Central memory CD8-positive, alpha-beta T cell (primary cell): ENCODE measurements at regions not wholly inside any gene's neighbourhood (a gene's known extent, or its start where the extent isn't known, plus 50 kb on each side); places are given as distances from the start of the nearest gene placed in this dataset.

ENCODE experiments used
- ATAC-seq: fragments of 150-1000 bp; cut with Tn5 transposase; replicated peaks from 2 replicates; pipeline ENCODE4 v1.10.0; 2022; ENCODE audit warnings: mild to moderate bottlenecking, moderate FRiP score, moderate number of reproducible peaks; ENCODE audit not compliant: poor library complexity, severe bottlenecking; ENCODE audit errors: extremely low read depth
- DNase-seq, 2 donors: peaks; one replicate each; pipeline ENCODE4 v3.0.0; 2021; ENCODE audit warnings: low spot score in 2 of 2
- H3K27ac Mint-ChIP-seq: one replicate; pipeline ENCODE4 v1.8.0; 2022; ENCODE audit warnings: low read depth, mild to moderate bottlenecking, moderate library complexity, mixed read lengths
- H3K27me3 Mint-ChIP-seq: one replicate; pipeline ENCODE4 v1.8.0; 2022; ENCODE audit warnings: mixed read lengths
- H3K36me3 Mint-ChIP-seq: one replicate; pipeline ENCODE4 v1.8.0; 2022; ENCODE audit warnings: mild to moderate bottlenecking, moderate library complexity, mixed read lengths; ENCODE audit not compliant: insufficient read depth
- H3K4me1 Mint-ChIP-seq: one replicate; pipeline ENCODE4 v1.8.0; 2022; ENCODE audit warnings: mixed read lengths
- H3K4me3 Mint-ChIP-seq: one replicate; pipeline ENCODE4 v1.8.0; 2022; ENCODE audit warnings: mild to moderate bottlenecking, moderate library complexity, mixed read lengths
- H3K9me3 Mint-ChIP-seq: one replicate; pipeline ENCODE4 v1.8.0; 2022; ENCODE audit warnings: mixed read lengths

- no peaks in the 10 kb centered on the region for H3K27me3 Mint-ChIP-seq
- H3K4me1 Mint-ChIP-seq = no peaks in the 10 kb centered on the region
- no peak overlapping the region for H3K27ac Mint-ChIP-seq
- H3K36me3 Mint-ChIP-seq = no peaks in the 10 kb centered on the region
- H3K4me3 Mint-ChIP-seq = no peak overlapping the region
- no peaks in the 10 kb centered on the region for H3K9me3 Mint-ChIP-seq
- DNase-seq (no peak), ATAC-seq (no peak)
Observed at GRCh38 chrX:140190441-140191108, 225.3 kb upstream of the CXorf66 start.

DNA sequence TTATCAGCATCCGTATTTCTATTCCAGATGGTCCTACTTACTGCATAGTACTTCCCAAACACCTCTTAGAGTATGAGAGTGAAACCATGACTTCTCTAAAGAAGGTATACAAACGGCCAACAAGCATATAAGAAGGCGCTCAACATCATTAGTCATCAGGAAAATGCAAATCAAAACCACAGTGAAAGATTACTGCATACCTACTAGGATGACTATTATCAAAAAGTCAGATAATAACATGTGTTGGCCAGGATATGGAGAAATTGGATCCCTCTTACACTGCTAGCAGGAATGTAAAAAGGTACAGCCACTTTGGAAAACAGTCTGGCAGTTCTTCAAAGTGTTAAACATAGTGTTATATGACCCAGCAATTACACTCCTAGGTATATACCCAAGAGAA, 215.3 kb upstream of the CXorf66 start:
- Mint-ChIP-seq H3K27me3 (no peaks in the 10 kb centered on the region), H3K4me3 (no peak overlapping the region)

GRCh38 chrX:140177821-140178220, 212.5 kb upstream of the CXorf66 start:
- H3K27ac Mint-ChIP-seq = no peak overlapping the region
- H3K9me3 Mint-ChIP-seq = no peaks in the 10 kb centered on the region
- ATAC-seq = no peak

More for the DNA sequence above, 215.3 kb upstream of the CXorf66 start:
- no peak for DNase-seq
- Mint-ChIP-seq H3K36me3 (no peaks in the 10 kb centered on the region), H3K9me3 (no peaks in the 10 kb centered on the region), H3K4me1 (no peaks in the 10 kb centered on the region), H3K27ac (no peak overlapping the region)
- ATAC-seq = no peak

GRCh38 chrX:140172401-140172800, 207.1 kb upstream of the CXorf66 start:
- ATAC-seq (no peak), DNase-seq (no peak)
- Mint-ChIP-seq H3K4me3 (no peak overlapping the region), H3K9me3 (peaks cover 7% of the 10 kb centered on the region), H3K27ac (no peak overlapping the region), H3K4me1 (no peaks in the 10 kb centered on the region), H3K36me3 (peaks cover 3% of the 10 kb centered on the region), H3K27me3 (no peaks in the 10 kb centered on the region)

More at GRCh38 chrX:140177821-140178220, 212.5 kb upstream of the CXorf66 start:
- no peak overlapping the region for H3K4me3 Mint-ChIP-seq
- no peak for DNase-seq
- no peaks in the 10 kb centered on the region for H3K27me3 Mint-ChIP-seq
- H3K4me1 Mint-ChIP-seq = no peaks in the 10 kb centered on the region
- H3K36me3 Mint-ChIP-seq = peaks cover 3% of the 10 kb centered on the region

DNA sequence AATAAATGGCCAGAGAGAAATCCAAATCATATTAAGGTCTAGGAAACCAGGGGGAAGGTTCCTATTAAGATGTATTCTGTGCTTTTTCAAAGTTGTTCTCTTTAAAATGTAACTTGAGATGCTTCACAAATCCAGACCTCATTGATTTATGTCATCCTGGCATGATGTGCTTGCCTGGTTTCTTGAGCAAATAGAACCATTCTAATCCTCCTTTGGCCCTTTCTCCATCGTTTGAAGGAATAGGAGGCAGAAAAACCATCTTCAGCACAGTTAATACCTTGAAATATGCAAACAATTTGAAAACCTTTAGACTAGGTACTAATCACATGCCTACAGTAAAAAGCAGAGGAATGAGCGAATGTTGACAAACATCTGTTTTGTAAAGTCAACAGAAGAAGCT, 202.2 kb upstream of the CXorf66 start:
- Mint-ChIP-seq H3K27me3 (no peaks in the 10 kb centered on the region), H3K27ac (no peak overlapping the region), H3K4me3 (no peak overlapping the region), H3K9me3 (peaks cover 7% of the 10 kb centered on the region), H3K36me3 (no peaks in the 10 kb centered on the region), H3K4me1 (no peaks in the 10 kb centered on the region)
- no peak for ATAC-seq
- DNase-seq = no peak

DNA sequence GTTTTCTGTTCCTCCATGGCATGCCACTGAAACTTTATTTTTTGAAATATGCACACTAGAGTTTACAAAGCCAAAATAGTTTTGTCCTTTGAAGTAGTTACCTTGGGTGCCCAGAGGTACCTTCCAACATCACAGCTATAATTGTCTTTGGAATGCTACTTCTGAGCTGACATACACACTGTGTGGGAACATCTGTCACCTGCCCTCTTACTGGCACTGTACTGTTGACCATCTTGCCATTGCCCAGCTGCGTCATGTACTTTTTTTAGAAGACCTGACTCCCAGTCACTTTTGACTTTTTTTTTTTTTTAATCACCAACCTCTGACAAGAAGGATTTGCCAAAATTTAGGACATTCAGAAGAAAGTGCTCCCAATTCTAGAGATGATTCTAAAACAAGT, 200.5 kb upstream of the CXorf66 start:
- H3K9me3 Mint-ChIP-seq = no peaks in the 10 kb centered on the region
- no peak overlapping the region for H3K27ac Mint-ChIP-seq
- H3K27me3 Mint-ChIP-seq = no peaks in the 10 kb centered on the region
- H3K4me3 Mint-ChIP-seq = no peak overlapping the region
- H3K4me1 Mint-ChIP-seq = no peaks in the 10 kb centered on the region
- DNase-seq (no peak), ATAC-seq (no peak)
- H3K36me3 Mint-ChIP-seq = no peaks in the 10 kb centered on the region

DNA sequence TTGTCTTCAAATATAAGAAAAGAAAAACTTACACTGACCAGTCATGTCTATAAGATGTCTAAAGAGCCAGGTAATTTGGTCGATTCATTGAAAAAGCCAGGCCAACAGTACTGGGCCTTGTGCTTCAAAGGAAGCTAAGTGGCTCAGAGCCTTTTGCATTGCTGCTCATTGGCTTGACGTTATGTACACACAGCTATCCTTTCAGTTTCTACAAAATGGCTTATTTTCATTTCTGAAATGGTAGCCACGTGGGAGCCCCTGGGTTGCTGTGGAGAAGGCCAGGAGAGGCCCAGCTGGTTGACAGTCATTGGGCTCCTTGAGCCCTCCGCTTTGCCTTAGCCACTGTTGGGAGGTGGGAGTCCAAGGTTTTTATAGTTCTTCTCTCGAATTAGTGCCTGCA, 199.1 kb upstream of the CXorf66 start:
- Mint-ChIP-seq H3K27ac (no peak overlapping the region), H3K4me1 (no peaks in the 10 kb centered on the region), H3K9me3 (no peaks in the 10 kb centered on the region), H3K4me3 (no peak overlapping the region), H3K27me3 (no peaks in the 10 kb centered on the region), H3K36me3 (no peaks in the 10 kb centered on the region)
- DNase-seq (no peak), ATAC-seq (no peak)

- H3K4me1 Mint-ChIP-seq = no peaks in the 10 kb centered on the region
- H3K4me3 Mint-ChIP-seq = no peak overlapping the region
- H3K9me3 Mint-ChIP-seq = no peaks in the 10 kb centered on the region
- H3K27ac Mint-ChIP-seq = no peak overlapping the region
- no peaks in the 10 kb centered on the region for H3K27me3 Mint-ChIP-seq
- H3K36me3 Mint-ChIP-seq = no peaks in the 10 kb centered on the region
- DNase-seq (no peak), ATAC-seq (no peak)
Observed at GRCh38 chrX:140163371-140164159, 198.2 kb upstream of the CXorf66 start.

DNA sequence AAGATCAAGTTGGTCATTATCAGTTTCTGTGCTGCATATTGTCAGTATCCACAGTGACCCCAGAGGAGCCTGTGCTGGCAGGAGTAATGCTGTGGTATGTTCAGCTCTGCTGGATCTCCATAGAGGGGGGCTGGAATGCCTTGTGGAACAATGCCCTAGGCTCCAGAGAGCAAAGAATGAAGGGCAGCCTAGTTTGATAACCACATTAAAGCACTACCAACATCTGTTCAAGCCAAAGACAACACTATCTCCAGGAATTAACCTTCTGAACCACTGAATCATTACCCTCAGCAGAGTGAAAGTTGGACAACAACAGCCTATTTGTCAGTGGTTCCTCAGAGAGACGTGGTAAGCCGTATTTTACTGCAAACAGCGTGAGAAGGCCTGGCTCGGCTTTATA, 192.3 kb upstream of the CXorf66 start:
- Mint-ChIP-seq H3K27me3 (no peaks in the 10 kb centered on the region), H3K4me1 (no peaks in the 10 kb centered on the region), H3K4me3 (no peak overlapping the region), H3K36me3 (no peaks in the 10 kb centered on the region), H3K9me3 (no peaks in the 10 kb centered on the region), H3K27ac (no peak overlapping the region)
- no peak for DNase-seq
- ATAC-seq = no peak

DNA sequence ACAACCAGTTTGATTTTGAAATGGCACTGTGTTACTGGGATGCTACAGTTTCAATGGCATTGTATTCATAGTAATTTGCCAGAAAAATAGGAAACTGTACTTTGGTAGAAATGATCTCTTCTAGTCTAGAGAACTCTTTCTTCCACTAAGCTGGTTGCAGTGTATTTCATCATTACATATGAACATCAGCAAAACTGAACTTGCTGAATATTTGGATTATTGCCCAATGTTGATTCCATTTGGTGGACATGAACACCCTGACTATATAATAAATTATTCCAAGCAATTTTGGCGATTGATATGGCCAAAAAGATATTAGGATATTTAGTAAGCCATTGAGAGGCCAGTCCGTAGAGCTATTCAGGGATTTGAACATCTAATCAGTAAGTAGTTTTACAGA, 191.8 kb upstream of the CXorf66 start:
- DNase-seq (no peak), ATAC-seq (no peak)
- Mint-ChIP-seq H3K9me3 (no peaks in the 10 kb centered on the region), H3K27me3 (no peaks in the 10 kb centered on the region), H3K4me3 (no peak overlapping the region), H3K36me3 (no peaks in the 10 kb centered on the region), H3K27ac (no peak overlapping the region), H3K4me1 (no peaks in the 10 kb centered on the region)

- no peaks in the 10 kb centered on the region for H3K4me1 Mint-ChIP-seq
- no peaks in the 10 kb centered on the region for H3K9me3 Mint-ChIP-seq
- H3K27ac Mint-ChIP-seq = no peak overlapping the region
- ATAC-seq (no peak), DNase-seq (no peak)
- H3K27me3 Mint-ChIP-seq = no peaks in the 10 kb centered on the region
- no peak overlapping the region for H3K4me3 Mint-ChIP-seq
- H3K36me3 Mint-ChIP-seq = no peaks in the 10 kb centered on the region
Observed at GRCh38 chrX:140151316-140151715, 186.0 kb upstream of the CXorf66 start.

GRCh38 chrX:140149761-140150160, 184.4 kb upstream of the CXorf66 start:
- Mint-ChIP-seq H3K36me3 (no peaks in the 10 kb centered on the region), H3K27me3 (no peaks in the 10 kb centered on the region), H3K4me3 (no peak overlapping the region), H3K27ac (no peak overlapping the region), H3K9me3 (no peaks in the 10 kb centered on the region), H3K4me1 (no peaks in the 10 kb centered on the region)
- ATAC-seq (no peak), DNase-seq (no peak)

DNA sequence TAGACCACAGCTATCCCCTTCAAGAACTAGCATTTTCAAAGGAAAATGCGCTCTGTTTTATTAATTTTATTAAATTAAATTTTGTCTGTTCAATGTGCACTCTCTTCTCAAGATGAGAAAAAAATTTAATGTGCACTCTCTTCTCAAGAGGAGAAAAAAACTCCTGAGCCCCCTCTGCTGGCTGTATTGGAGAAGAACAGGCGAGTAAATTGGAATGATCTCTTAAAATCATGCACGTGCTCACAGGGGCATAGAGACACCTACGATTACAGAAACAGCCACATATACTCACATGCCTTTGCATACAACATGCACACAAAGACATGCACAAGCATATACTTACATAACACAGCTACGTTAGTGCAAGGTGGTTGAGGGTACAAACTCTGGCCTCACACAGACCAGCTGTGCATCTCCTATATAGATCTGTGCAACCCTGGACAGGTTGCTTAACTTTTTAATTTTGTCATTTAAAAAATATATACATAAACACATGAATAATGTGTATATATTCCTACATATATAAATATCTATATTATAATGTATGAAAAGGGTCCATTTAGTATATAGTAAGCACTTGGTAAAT, 176.2 kb upstream of the CXorf66 start:
- Mint-ChIP-seq H3K9me3 (no peaks in the 10 kb centered on the region), H3K36me3 (no peaks in the 10 kb centered on the region), H3K27ac (no peak overlapping the region), H3K4me1 (no peaks in the 10 kb centered on the region), H3K27me3 (no peaks in the 10 kb centered on the region), H3K4me3 (no peak overlapping the region)
- ATAC-seq (no peak), DNase-seq (no peak)
